ENCODE measurements at regions not wholly inside any gene's neighbourhood (a gene's known extent, or its start where the extent isn't known, plus 50 kb on each side); places are given as distances from the start of the nearest gene placed in this dataset.

GRCh38 chr18:7447318-7448028 is 119.6 kb upstream of the PTPRM start:
- ATAC-seq (ENCODE audit: low FRiP score in 2 of 2) = no peak
- 62 to 79% methylated on average over 2 of the region's 2 CpGs for WGBS, 2 donors
- no peak for DNase-seq

GRCh38 chr18:7452331-7452730 is 114.8 kb upstream of the PTPRM start:
- Histone ChIP-seq H3K36me3 (no peaks in the 10 kb centered on the region), H3K9me3 (no peaks in the 10 kb centered on the region), H3K4me1 (peaks cover 0 to 3% (median 0%) of the 10 kb centered on the region in 4 donors), H3K27ac (no peak overlapping the region), H3K4me3 (no peak overlapping the region), H3K27me3 (no peaks in the 10 kb centered on the region)
- TF ChIP-seq CTCF (IDR thresholded peaks at IDR 0.05) (peak; percentile 24 to 77 (median 56)), POLR2AphosphoS5 (IDR thresholded peaks at IDR 0.05) (no peak)
- DNase-seq (peak in 1 of 2 donors; percentile 33), ATAC-seq (ENCODE audit: low FRiP score in 2 of 2) (peak; percentile 77 to 81)
- WGBS, 2 donors = 48 to 54% methylated on average over 6 of the region's 6 CpGs

More at GRCh38 chr18:7447318-7448028, 119.6 kb upstream of the PTPRM start:
- Histone ChIP-seq H3K27ac (no peak overlapping the region), H3K4me3 (no peak overlapping the region), H3K4me1 (peaks cover 0 to 3% (median 0%) of the 10 kb centered on the region in 4 donors), H3K9me3 (no peaks in the 10 kb centered on the region), H3K36me3 (no peaks in the 10 kb centered on the region), H3K27me3 (no peaks in the 10 kb centered on the region)
- no peak for TF ChIP-seq POLR2AphosphoS5 (IDR thresholded peaks at IDR 0.05)
- TF ChIP-seq POLR2A (IDR thresholded peaks at IDR 0.05) = no peak
- no peak for TF ChIP-seq EP300 (IDR thresholded peaks at IDR 0.05)
- no peak for TF ChIP-seq CTCF (IDR thresholded peaks at IDR 0.05)

- ATAC-seq (ENCODE audit: low FRiP score in 2 of 2) (no peak), DNase-seq (no peak)
- Histone ChIP-seq H3K27ac (no peak overlapping the region), H3K27me3 (no peaks in the 10 kb centered on the region), H3K4me1 (peaks cover 0 to 3% (median 0%) of the 10 kb centered on the region in 4 donors), H3K36me3 (no peaks in the 10 kb centered on the region), H3K4me3 (no peak overlapping the region), H3K9me3 (no peaks in the 10 kb centered on the region)
- 92 to 97% methylated on average over 2 to 6 of the region's 6 CpGs for WGBS, 2 donors
- TF ChIP-seq EP300 (IDR thresholded peaks at IDR 0.05) = no peak
- TF ChIP-seq CTCF (IDR thresholded peaks at IDR 0.05) = no peak
- no peak for TF ChIP-seq POLR2AphosphoS5 (IDR thresholded peaks at IDR 0.05)
- no peak for TF ChIP-seq POLR2A (IDR thresholded peaks at IDR 0.05)
Observed at GRCh38 chr18:7454429-7454828, 112.7 kb upstream of the PTPRM start.

- DNase-seq (no peak), ATAC-seq (ENCODE audit: low FRiP score in 2 of 2) (no peak)
- no peaks in the 10 kb centered on the region for H3K27me3 ChIP-seq
- no peak for TF ChIP-seq POLR2A (IDR thresholded peaks at IDR 0.05)
- no peak for TF ChIP-seq CTCF (IDR thresholded peaks at IDR 0.05)
- TF ChIP-seq EP300 (IDR thresholded peaks at IDR 0.05) = no peak
- no peak for TF ChIP-seq POLR2AphosphoS5 (IDR thresholded peaks at IDR 0.05)
- no peak overlapping the region for H3K27ac ChIP-seq
- no peak overlapping the region for H3K4me3 ChIP-seq
- H3K4me1 ChIP-seq = peaks cover 0 to 2% (median 0%) of the 10 kb centered on the region in 4 donors
- H3K9me3 ChIP-seq = no peaks in the 10 kb centered on the region
- 84% methylated on average over 8 of the region's 8 CpGs for WGBS, 2 donors
- no peaks in the 10 kb centered on the region for H3K36me3 ChIP-seq
Observed at GRCh38 chr18:7456376-7456775, 110.7 kb upstream of the PTPRM start.

GRCh38 chr18:7457262-7457661 is 109.9 kb upstream of the PTPRM start:
- no peak for DNase-seq
- no peak for TF ChIP-seq EP300 (IDR thresholded peaks at IDR 0.05)
- no peak for TF ChIP-seq POLR2A (IDR thresholded peaks at IDR 0.05)
- TF ChIP-seq POLR2AphosphoS5 (IDR thresholded peaks at IDR 0.05) = no peak
- TF ChIP-seq CTCF (IDR thresholded peaks at IDR 0.05) = no peak
- H3K9me3 ChIP-seq = no peaks in the 10 kb centered on the region
- no peak overlapping the region for H3K27ac ChIP-seq
- H3K27me3 ChIP-seq = no peaks in the 10 kb centered on the region
- no peak for ATAC-seq (ENCODE audit: low FRiP score in 2 of 2)
- no peaks in the 10 kb centered on the region for H3K36me3 ChIP-seq
- WGBS, 2 donors = 81 to 94% methylated on average over 6 of the region's 6 CpGs
- H3K4me3 ChIP-seq = no peak overlapping the region
- no peaks in the 10 kb centered on the region for H3K4me1 ChIP-seq

Data from upper lobe of left lung (tissue), 6 donors.